NT2/D1 (cell line): ENCODE measurements at regions not wholly inside any gene's neighbourhood (a gene's known extent, or its start where the extent isn't known, plus 50 kb on each side); places are given as distances from the start of the nearest gene placed in this dataset.

Experiments used
- SUZ12 ChIP-seq: IDR thresholded peaks from 2 replicates; pipeline ENCODE4 v1.6.1; 2011; ENCODE audit not compliant: insufficient read length, insufficient read depth; ENCODE audit errors: extremely low read depth
- YY1 ChIP-seq: IDR thresholded peaks from 2 replicates; pipeline ENCODE4 v1.6.1; 2011; ENCODE audit not compliant: insufficient read length, insufficient read depth
- ZNF274 ChIP-seq: IDR thresholded peaks from 2 replicates; pipeline ENCODE4 v1.6.1; 2011; ENCODE audit warnings: mild to moderate bottlenecking, low read depth, low read length

GRCh38 chr13:44797685-44798084, 191.6 kb downstream of the NUFIP1 start:
- TF ChIP-seq SUZ12: no peak
- no peak for TF ChIP-seq ZNF274
- TF ChIP-seq YY1: no peak
